GM18907 (cell line): ENCODE measurements at regions not wholly inside any gene's neighbourhood (a gene's known extent, or its start where the extent isn't known, plus 50 kb on each side); places are given as distances from the start of the nearest gene placed in this dataset.

Experiments
- ATAC-seq: cut with Tn5 transposase; IDR thresholded peaks from one replicate; pipeline ENCODE4 v1.9.1; 2021; ENCODE audit warnings: mild to moderate bottlenecking, moderate library complexity; ENCODE audit not compliant: unreplicated experiment

DNA sequence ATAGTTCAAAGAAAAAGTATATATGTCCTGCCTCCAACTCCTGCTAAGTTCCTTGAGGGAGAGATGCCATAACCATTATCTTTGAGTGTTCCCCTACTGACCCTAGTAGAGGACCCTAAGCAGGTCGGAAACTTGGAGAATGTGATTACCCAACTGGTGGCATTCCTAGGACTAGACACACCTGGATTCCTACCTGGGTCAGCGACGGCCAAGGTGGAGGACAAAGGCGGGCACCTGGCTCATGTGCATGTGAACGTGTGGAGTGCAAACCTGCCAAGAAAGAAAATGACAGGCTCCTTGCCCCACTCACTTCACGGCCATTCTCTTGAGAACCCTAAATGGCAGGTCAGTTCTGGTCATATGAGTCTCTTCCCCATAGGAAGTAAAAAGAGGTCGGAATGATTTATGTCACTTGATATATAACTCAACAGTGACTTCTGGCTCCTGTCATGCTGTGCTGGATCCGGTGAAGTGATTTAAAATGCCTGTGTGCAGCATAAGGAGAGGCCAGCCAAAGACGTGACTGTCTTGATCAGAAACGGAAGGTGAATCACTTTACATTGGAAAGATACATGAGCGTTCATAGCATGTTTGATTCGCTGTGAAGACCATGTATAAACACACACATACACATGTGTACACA lies 371.6 kb downstream of the EIPR1 start:
- no peak for ATAC-seq

DNA sequence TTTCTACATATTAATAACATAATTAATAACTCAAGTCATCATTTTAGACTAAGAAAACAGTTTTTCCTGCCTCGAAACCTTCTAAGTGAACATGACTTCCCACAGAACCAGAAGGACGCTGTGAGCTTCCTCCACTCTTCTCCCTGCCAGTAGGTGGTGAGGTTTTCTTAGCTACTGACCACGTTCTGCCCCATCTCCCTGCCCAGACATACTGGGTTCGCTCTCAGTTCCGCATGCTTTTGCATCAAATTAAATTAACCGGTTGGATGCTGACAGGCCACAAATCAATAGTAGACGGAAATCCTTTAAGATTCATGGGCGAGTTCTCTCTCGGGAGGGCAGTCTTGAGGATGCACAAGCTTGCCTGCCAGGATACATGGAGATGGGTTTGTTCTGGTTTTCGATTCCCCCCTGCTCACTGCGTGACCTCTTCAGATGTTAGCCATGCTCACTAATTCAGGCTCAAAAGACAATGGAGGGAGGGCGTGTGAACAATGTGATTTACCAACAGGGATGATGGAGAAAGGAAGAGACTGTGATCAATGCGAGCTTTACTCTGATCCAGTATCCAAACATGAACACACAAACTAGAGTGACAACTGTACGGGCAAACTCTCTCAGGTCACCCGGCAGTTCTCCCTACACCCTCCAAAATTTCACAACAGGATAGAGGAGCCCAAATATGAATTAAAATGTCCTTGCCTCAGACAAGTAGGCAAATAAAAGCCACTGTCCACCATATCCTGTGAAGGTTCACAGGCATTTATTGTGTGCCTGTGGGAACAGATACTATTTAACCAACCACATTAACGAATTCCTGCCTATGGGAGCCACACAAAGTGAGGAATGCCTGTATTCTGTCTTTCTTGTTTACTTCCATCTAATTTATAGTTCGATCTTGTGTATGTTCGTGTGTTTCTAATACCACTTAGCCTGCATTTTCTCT lies 375.7 kb downstream of the EIPR1 start:
- ATAC-seq, result peak; percentile 74

DNA sequence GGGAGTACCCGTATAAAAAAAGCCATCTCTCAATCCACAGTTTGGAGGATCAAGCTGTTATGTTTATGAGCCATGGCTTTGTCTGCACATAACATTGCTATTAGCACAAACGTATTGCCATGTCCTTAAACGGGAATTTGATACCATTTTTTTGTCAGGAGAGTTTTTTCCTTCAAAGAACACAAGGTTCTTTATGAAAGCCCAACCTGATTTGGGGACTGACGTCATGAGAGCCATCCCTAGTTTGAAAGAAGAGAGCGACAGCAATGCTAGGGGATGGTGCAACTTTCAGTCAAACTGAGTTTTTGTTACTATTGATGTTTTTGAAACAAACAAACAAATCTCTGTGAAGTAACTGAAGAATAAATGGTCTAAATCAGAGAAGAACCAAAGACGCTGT lies 376.6 kb downstream of the EIPR1 start:
- ATAC-seq, result no peak

DNA sequence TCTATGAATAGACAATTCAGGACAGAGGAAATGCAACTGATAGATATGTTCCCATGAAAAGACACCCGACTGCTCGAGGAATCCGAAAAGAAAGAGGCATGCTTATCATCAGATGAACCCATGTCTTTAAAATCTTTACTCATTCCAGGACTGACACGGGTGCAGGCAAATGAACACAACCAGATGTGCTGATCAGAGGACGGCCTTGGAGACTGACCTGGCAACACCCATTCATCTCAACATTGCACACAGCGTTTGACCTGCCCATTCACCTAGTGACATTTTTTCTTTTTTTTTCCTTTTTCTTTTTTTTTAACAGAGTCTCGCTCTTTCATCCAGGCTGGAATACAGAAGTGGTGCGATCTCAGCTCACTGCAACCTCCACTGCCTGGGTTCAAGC lies 377.5 kb downstream of the EIPR1 start:
- no peak for ATAC-seq

DNA sequence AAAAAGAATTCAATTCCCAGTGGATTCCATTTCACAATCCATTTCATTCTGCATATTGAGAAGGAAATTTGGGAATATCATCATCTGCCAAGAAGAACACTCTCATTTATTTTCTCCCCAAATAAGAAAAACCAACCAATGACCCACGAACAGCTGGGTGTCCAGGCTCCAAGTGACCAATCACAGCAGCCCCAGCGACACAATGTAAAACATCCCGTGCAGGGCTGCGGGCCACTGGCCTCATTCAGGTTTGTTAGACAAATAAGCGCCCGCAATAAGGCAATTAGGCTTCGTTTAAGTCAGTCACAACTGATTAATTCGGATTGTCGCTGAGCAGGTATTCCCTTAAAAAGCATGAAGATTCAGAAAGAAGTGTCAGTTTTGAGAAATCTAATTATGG lies 378.6 kb downstream of the EIPR1 start:
- no peak for ATAC-seq

DNA sequence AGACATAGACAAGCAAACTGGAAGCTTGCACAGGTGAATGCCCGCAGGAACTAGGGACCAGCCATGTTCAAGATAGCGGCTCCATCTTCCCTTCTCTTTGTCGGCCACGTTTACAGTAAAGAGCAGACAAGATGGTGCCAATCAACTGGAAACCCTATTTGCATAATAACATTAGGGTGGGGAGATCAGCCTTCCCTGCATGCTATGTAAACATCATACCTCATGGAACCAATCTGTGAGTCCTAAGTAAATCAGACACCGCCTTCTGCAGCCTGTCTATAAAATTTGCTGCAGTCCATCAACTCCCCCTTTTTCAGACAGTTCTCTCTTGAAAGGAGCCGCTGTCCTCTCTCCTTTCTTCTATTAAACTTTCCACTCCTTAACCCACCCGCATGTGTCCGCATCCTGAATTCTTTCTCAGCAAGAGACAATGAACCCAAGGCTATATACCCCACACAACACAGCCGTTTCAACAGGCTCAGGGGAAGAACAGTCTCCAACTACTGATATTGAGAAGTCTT lies 384.4 kb downstream of the EIPR1 start:
- ATAC-seq, result no peak

DNA sequence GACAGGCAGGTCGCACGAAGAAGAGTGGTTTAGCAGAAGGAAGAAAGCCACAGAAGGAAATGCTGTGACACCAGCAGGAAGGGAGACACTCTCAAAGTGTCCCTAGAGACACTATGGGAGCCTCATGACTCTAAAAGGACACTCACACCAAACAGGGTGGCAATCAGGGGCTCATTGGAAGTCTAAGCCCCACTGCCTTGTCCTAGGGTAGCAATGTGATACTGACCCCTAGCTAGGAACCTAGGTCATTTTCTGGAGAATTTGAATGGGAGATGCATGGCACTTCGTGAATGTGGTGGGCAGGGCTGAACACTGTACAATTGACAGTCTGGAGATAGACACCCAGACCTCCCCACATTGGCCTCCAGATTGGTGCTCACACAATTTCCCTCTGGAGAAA lies 385.0 kb downstream of the EIPR1 start:
- ATAC-seq, result no peak

DNA sequence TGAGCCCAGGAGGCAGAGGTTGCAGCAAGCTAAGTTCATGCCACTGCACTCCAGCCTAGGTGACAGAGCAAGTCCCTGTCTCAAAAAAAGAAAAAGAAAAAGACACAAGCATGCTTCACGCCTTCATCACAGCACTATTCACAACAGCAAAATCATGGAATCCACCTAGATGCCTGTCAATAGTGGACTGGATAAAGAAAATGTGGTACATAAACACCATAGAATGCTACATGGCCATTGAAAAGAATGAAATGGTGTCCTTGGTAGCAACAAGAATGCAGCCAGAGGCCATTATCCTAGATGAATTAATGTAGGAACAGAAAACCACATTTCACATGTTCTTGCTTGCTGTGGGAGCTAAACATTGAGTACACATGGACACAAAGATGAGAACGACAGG lies 392.6 kb downstream of the EIPR1 start:
- no peak for ATAC-seq

DNA sequence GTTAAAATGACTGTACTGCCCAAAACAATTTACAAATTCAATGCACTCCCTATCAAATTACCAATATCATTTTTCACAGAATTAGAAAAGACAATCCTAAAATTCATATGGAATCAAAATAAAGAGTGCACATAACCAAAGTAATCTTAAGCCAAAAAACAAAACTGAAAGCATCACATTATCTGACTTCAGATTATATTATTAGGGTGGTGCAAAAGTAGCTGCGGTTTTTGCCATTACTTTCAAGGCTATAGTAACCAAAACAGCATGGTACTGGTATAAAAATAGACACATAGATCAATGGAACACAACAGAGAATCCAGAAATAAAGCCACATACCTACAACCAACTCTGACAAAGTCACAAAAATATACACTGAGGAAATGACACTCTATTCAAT lies 396.6 kb downstream of the EIPR1 start:
- no peak for ATAC-seq

DNA sequence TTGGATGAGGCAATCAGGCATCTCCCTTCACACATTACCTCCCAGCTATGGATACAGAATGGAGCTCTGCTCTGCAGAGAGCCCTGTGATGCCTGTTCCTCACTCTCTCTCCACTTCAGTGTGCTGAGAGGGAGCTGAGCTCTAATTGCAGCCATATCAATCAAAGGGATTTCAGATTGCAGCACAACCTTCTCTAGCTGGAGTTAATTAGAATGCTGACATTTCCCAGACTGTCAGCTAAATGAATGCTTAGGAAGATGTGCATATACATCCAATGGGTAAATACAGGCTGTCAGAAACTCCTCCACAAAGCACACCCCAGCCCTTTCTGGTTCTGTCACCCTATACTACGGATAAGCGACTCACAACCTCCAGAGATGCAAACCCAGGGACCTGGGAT lies 402.6 kb downstream of the EIPR1 start:
- ATAC-seq, result no peak

DNA sequence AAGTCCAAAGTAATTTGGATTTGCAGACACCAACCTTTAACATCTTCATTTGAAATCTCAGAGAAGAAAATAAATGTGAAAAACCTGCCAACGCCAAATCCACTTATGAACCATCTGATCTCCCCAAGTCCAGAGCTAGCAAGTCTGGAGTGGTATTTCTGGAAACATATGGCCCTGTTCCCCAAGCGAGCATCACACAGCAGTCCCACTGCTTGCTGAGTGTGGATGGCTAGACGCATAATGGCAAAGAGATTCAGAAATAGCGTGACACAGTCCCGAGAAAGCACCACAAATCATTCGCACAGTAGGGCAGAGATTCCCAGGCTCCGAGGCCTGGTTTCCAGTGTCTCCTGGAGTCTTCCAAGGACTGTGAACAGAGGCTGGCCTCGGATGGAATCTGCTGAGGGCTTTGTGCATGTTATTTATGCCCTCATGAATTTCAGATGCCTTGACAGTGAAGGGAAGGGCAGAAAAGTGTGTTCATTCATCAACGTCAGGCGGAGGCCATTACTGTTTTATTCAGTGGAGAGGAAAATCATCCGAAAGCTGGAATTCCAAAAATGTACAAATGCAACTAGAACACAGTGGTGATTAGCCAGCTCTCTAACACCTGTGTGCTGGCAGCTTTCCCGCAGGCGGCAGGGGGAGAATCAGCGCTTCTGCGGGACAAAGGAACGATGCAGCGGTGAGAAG lies 417.0 kb downstream of the EIPR1 start:
- no peak for ATAC-seq

DNA sequence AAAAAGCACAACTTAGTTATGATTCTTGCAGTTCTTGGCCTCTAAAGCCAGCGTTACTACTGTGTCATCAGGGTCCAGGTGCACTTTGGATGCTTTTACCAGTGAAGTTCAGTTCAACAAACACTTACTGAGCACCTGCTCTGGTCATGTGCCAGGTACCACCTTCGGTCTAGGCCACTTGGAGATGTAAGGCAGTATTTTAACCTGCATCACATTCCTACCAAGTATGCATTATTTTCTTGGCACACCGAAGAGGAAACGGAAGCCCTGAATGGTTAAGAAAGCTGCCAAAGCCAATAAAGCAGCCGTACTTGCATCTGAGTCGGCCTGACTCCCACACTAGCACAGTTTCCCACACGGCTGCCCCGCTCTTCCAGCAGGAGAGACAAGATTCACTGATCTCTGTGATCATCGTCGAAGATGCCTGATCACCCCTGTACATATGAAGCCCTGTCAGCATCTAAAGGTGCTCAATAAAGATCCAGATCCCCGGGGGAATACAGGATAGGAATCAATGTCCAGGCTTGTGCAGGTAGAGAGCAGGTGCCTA lies 427.1 kb downstream of the EIPR1 start:
- ATAC-seq, result no peak

DNA sequence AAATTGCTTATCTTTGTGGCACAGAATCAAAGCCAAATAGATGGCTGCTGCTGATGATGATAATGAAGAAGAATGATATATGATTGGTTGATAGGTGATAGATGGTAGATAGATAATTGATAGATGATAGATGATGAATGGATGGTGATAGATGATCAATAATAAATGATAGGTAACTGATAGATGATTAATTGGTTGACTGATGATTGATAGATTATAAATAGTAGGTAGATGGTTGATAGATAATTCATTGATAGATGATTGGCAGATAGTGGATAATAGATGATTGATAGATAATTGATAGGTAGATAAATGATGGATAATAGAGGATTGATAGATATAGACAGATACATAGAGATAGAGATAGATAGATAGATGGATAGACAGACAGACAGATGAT lies 430.2 kb downstream of the EIPR1 start:
- ATAC-seq, result no peak

DNA sequence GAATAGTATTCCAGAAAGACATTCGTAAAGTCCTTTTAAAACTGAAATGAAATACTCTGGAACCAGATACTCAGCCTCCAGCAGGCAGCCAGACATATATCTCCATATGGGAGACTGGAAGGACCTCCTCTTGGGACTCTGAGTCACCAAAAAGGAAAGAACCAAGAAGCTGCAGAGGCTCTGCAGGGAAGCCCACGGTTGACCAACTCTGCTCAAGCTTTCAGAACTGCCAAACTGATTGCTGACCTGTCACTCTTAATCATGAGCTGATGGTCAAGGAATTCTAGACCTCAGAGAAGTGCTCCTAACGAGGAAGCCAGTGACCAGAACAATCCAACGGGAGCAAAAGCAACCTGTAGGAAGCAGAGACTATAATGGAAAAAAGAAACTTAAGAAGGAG lies 434.7 kb downstream of the EIPR1 start:
- ATAC-seq, result no peak

DNA sequence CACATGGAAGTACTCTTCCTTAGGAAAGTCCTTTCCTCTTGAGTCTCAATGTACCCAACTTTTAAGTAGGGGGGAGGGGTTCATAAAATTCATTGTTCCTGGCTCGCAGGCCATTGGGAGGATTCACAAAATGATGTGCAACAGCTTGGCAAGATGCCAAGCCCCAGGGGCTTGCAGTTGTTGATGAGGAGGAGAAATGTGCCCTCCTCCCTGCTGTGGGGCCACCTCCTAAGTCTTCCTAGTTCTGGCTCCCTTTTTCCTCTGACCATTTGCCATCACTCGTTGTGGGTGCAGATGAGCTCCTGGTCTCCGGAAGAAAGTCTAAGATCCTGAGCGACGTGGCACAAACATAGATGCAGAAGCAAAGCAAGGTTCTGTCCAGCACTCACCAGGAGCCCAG lies 435.4 kb downstream of the EIPR1 start:
- no peak for ATAC-seq

DNA sequence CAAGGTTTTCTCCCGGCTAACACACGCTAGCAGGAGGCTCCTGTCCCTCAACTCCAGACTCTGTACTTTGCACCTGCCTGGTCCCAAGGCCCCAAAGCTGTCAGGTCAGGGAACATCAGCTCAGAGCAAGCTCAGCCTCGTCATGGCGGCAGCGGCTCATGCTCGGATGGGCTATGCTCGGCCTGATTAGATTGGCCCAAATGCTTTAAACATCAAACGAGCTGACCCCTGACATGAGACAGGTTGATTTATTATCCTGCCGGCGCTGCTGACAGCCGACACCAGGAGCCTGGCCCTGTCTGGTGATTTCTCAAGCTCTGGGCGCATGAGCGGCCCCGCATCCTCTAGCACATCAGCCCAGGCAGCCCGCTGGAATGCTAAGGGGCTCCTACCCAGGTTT lies 436.4 kb downstream of the EIPR1 start:
- ATAC-seq, result no peak

DNA sequence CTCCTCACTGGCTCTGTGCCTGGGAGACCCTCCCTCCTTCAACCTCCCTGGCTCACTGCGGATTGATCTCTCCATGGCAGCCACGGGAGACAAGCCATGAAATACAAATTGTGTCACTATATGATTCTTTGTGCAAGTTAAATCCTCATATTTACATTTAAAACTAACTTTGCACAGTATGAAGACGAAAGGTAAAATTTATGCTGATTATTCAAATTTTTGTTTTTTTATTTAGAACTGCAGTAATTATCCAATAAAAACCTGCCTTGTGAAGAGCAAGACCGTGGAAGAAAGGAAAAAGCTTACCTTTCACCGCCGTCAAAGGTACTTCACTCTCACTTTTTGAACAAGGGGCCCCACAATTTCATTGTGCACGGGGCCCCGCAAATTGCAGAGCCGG lies 436.9 kb downstream of the EIPR1 start:
- no peak for ATAC-seq

DNA sequence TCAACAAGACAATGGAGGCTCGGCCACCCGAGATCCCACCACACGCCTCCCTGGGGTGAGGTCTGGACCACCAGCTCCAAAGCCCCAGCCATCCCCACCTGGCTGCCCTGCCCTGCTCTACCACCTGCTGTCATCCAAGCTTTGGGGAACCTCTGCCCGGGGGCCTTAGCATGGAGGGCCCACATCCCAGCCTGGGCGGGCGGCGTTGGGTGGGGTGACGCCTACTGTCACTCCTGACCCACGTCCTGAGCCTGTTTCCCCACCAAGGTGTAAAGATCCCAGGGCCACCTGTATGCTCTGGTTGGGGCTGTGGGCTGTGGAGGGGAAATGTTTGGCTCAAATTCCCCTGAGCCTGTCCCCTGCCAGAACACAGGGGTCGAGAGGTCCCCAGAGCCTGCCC lies 437.6 kb downstream of the EIPR1 start:
- ATAC-seq, result no peak

DNA sequence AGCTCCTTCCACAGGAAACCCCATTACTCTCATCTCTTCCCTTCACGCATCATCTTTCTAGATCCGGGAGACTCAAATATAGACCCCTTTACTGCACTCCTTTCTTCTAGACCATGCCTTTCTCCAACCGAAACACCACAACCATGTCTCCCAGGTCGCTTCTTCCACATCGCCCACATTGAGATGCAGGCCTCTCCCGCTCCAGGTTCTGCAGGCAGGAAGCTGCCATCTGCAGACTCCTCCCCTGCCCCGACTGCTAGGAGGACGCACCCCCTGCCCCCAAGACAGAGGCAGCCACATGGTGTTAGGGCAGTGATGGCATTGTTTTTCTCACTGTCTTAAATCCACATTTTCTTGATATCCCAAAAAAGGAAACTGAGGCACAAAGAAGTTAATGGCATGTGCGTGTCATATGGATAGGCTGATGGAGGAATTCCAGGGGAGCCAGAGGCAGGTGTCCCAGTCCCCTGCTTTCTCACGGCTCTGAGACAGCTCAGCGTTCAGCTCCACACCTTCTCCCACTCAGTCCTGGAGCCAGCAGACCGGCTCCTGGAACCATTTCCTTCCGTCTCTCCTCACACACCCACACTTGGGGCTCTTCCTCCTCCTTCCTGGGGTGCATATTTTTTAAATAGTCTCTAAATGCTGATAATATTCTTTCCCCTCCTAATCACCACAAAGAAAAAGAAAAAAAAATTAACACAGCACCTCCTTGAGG lies 438.4 kb downstream of the EIPR1 start:
- no peak for ATAC-seq

DNA sequence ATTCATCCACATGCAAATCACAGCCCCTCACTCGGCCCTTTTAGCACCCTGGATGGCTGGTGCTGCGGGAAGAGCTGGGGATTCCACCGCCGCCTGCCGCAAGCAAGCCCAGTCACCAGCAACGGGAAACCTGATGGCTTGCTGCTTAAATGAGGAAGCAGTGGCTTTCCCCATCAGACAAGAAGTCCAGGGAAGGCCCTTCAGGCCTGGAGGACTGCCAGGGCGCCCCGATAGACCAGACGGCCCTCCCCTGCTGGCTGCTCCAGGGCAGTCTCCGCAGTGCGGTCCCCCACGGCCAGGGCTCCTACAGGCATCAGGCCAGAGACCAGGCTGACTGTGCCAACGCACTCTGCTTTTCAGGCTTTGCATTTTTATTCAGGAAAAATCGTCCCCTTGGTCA lies 439.1 kb downstream of the EIPR1 start:
- ATAC-seq, result no peak
